ENCODE measurements at regions not wholly inside any gene's neighbourhood (a gene's known extent, or its start where the extent isn't known, plus 50 kb on each side); places are given as distances from the start of the nearest gene placed in this dataset.
A peak's percentile ranks its signal among the peaks of the same experiment; 100 is the strongest.

DNA sequence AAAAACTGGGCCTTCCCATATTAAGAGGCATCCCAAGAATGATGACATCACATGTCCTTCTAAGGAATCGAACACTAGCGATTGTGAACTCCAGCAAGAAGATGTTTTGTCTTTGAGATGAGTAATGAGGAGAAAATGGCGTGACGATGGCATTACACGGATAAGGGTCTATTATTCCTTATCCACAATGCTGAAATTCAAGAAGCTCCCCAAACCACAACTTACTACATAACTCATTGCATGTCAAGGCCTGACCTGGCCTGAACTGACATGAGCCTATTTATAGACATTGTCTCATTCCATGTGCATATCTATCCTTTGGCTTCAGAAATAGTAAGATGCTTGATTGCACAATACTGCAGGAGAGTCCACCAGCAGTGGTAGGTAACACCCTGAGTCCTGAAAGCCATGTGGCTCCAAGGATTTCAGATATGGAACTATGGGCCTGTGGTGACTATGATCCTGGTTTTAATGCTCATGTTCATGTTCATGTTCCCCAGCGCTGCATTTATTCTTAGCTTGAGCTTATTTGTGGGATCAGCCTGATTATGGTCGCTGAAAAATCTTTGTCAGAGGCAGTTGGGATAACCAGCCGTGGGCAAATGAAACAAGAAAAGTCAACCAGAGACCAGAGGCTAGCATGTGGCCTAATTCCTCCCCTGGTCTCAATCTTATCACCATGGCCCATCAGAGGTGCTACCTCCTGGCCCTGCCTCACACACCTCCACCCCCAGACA is 183.2 kb upstream of the JARID2 start (continued):
- TF ChIP-seq, protein P1, sequence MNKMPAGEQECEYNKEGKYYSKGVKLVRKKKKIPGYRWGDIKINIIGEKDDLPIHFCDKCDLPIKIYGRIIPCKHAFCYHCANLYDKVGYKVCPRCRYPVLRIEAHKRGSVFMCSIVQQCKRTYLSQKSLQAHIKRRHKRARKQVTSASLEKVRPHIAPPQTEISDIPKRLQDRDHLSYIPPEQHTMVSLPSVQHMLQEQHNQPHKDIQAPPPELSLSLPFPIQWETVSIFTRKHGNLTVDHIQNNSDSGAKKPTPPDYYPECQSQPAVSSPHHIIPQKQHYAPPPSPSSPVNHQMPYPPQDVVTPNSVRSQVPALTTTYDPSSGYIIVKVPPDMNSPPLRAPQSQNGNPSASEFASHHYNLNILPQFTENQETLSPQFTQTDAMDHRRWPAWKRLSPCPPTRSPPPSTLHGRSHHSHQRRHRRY (tag by site-specific recombination; IDR thresholded peaks at IDR 0.05) = no peak
- no peak for TF ChIP-seq ZNF660 (tag by site-specific recombination; IDR thresholded peaks at IDR 0.05)
- no peak for TF ChIP-seq ZNF560 (tag by site-specific recombination; IDR thresholded peaks at IDR 0.05; ENCODE audit: borderline replicate concordance)
- TF ChIP-seq SCRT2 (tag by site-specific recombination; IDR thresholded peaks at IDR 0.05) = no peak
- TF ChIP-seq ZNF202 (tag by site-specific recombination; IDR thresholded peaks at IDR 0.05; ENCODE audit: borderline replicate concordance) = no peak
- TF ChIP-seq ZFP41 (tag by site-specific recombination; IDR thresholded peaks at IDR 0.05; ENCODE audit: borderline replicate concordance) = no peak
- no peak for TF ChIP-seq MZF1 (tag by site-specific recombination; IDR thresholded peaks at IDR 0.05; ENCODE audit: borderline replicate concordance)

DNA sequence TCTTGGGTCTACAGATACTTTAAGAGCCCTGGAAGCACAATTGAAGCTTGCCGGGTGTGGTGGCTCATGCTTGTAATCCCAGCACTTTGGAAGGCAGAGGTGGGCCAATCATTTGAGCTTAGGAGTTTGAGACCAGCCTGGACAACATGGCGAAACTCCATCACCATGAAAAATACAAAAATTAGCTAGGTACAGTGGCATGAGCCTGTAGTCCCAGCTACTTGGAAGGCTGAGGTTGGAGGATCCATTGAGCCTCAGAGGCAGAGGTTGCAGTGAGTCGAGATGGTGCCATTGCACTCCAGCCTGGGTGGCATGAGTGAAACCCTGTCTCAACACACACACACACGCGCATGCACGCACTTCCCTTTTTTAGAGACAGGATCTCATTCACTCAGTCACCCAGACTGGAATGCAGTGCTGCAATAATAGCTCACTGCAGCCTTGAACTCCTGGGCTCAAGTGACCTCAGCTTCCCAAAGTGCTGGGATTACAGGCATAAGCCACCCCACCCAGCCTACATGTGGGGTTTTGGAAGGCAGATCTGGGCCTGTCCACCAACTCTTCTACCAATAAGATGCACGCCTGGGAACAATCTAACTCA is 182.5 kb upstream of the JARID2 start:
- CTCF ChIA-PET = interaction anchor here (0.6 to 1.1 kb wide), 4 partner anchors 67 to 902 kb away, joined by 3 to 6 read pairs (median 3); no protein-coding TSS in a partner anchor
- no peaks in the 10 kb centered on the region for H3K36me3 ChIP-seq (ENCODE audit: control insufficient read depth in 2 of 2, insufficient read depth in 1 of 2, low read length in 2 of 2)
- POLR2A ChIA-PET = interaction anchor here (2.5 kb wide), 1 partner anchor 182 kb away, joined by 10 read pairs; the partner anchor contains the start of gene JARID2

More for the DNA sequence above, 182.5 kb upstream of the JARID2 start:
- H3K9me3 ChIP-seq (ENCODE audit: control insufficient read depth, insufficient read depth, low read depth, low read length) = no peaks in the 10 kb centered on the region
- peak overlapping the region; percentile 8; the same call in 1 of the 2 replicates for H3K27ac ChIP-seq (ENCODE audit: extremely low read depth, low read depth, low read length)
- no peak overlapping the region for H3K4me3 ChIP-seq (ENCODE audit: low read depth, low read length)
- TF ChIP-seq, protein P2, sequence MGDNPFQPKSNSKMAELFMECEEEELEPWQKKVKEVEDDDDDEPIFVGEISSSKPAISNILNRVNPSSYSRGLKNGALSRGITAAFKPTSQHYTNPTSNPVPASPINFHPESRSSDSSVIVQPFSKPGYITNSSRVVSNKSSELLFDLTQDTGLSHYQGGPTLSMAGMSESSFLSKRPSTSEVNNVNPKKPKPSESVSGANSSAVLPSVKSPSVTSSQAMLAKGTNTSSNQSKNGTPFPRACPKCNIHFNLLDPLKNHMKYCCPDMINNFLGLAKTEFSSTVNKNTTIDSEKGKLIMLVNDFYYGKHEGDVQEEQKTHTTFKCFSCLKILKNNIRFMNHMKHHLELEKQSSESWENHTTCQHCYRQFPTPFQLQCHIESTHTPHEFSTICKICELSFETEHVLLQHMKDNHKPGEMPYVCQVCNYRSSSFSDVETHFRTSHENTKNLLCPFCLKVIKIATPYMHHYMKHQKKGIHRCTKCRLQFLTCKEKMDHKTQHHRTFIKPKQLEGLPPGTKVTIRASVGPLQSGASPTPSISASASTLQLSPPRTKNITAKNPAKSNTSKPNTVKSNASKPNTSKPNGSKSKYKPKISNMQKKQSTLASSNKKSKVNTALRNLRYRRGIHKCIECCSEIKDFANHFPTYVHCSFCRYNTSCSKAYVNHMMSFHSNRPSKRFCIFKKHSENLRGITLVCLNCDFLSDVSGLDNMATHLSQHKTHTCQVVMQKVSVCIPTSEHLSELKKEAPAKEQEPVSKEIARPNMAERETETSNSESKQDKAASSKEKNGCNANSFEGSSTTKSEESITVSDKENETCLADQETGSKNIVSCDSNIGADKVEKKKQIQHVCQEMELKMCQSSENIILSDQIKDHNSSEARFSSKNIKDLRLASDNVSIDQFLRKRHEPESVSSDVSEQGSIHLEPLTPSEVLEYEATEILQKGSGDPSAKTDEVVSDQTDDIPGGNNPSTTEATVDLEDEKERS (tag by site-specific recombination; IDR thresholded peaks at IDR 0.05) = peak; percentile 19; the same call in 1 of the 2 replicates
- TF ChIP-seq, protein P3, sequence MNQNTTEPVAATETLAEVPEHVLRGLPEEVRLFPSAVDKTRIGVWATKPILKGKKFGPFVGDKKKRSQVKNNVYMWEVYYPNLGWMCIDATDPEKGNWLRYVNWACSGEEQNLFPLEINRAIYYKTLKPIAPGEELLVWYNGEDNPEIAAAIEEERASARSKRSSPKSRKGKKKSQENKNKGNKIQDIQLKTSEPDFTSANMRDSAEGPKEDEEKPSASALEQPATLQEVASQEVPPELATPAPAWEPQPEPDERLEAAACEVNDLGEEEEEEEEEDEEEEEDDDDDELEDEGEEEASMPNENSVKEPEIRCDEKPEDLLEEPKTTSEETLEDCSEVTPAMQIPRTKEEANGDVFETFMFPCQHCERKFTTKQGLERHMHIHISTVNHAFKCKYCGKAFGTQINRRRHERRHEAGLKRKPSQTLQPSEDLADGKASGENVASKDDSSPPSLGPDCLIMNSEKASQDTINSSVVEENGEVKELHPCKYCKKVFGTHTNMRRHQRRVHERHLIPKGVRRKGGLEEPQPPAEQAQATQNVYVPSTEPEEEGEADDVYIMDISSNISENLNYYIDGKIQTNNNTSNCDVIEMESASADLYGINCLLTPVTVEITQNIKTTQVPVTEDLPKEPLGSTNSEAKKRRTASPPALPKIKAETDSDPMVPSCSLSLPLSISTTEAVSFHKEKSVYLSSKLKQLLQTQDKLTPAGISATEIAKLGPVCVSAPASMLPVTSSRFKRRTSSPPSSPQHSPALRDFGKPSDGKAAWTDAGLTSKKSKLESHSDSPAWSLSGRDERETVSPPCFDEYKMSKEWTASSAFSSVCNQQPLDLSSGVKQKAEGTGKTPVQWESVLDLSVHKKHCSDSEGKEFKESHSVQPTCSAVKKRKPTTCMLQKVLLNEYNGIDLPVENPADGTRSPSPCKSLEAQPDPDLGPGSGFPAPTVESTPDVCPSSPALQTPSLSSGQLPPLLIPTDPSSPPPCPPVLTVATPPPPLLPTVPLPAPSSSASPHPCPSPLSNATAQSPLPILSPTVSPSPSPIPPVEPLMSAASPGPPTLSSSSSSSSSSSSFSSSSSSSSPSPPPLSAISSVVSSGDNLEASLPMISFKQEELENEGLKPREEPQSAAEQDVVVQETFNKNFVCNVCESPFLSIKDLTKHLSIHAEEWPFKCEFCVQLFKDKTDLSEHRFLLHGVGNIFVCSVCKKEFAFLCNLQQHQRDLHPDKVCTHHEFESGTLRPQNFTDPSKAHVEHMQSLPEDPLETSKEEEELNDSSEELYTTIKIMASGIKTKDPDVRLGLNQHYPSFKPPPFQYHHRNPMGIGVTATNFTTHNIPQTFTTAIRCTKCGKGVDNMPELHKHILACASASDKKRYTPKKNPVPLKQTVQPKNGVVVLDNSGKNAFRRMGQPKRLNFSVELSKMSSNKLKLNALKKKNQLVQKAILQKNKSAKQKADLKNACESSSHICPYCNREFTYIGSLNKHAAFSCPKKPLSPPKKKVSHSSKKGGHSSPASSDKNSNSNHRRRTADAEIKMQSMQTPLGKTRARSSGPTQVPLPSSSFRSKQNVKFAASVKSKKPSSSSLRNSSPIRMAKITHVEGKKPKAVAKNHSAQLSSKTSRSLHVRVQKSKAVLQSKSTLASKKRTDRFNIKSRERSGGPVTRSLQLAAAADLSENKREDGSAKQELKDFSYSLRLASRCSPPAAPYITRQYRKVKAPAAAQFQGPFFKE (tag by site-specific recombination; IDR thresholded peaks at IDR 0.05; ENCODE audit: borderline replicate concordance) = no peak
- 0 out of 2 replicates have a peak, but pooled peaks have one; percentile 16 for TF ChIP-seq SP7 (tag by site-specific recombination; IDR thresholded peaks at IDR 0.05)
- H3K4me1 ChIP-seq (ENCODE audit: control insufficient read depth, insufficient read depth, low read length) = peaks cover 5% of the 10 kb centered on the region; the same call in 1 of the 2 replicates
